ENCODE measurements at regions not wholly inside any gene's neighbourhood (a gene's known extent, or its start where the extent isn't known, plus 50 kb on each side); places are given as distances from the start of the nearest gene placed in this dataset.
"Not testable (repeated sequence)": the region's sequence is repeated elsewhere in the genome, so short reads cannot be mapped to it uniquely, and the experiment has no call there.

DNA sequence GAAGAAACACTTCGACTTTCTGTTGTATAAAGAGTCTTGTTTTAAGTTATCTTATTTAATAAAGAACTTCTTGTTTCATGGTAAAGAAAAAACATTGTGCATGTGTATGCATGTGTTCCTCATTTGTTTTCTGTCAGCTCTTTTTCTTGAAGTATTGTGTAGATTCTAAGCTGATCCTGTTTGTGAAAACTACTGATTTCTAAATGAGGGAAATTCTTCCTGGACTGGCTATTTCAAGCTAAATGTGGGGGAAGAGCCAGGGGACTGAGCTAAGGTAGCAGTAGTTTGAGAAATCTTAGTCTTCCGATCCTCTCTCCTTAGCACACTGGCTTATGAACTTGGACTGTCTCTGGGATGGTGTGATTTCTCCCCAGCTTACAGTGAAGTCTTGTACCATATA lies 56.4 kb upstream of the RBMS1 start:
- no peak for DNase-seq (ENCODE audit: low spot score)

DNA sequence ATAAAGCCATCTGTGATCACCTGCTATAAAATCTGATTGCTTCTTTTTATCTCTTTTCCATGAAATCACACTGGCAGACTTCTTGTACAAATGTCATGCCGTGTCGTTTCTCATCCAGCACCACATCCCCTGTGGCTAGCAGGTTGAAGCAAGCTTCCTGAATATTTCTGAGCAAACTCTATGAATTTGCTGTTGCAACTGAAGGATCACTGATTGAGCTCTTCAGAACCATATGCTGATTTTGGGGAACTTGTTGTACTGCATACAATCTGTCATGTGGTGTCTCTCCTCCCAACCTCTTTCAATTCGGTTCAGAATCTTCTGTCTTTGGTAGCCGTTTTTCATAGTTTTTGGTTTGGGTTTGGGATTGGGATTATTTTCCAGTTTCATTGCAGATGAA lies 57.7 kb upstream of the RBMS1 start:
- DNase-seq (ENCODE audit: low spot score): no peak

DNA sequence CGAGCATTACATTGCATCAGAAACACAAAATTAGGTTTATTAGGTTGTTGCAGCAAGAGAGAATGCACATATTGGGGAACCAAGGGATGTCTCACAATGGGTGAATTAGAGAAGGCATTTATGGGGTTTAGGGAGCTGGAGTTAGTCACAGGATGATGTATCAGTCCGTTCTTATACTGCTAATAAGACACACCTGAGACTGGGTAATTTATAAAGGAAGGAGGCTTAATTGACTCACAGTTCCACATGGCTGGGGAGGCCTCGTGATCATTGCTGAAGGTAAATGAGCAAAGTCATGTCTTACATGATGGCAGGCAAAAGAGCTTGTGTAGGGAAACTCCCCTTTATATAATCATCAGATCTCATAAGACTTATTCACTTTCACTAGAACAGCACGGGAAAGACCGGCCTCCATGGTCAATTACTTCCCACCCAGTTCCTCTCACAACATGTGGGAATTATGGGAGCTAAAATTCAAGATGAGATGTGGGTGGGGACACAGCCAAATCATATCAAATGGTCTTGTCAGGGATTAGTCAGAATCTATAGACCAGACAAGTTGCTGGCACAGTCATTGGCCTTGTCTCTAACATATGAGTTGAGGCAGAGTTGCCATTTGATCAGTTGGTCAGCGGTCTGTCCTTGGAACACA lies 61.9 kb upstream of the RBMS1 start:
- DNase-seq (ENCODE audit: low spot score): no peak

DNA sequence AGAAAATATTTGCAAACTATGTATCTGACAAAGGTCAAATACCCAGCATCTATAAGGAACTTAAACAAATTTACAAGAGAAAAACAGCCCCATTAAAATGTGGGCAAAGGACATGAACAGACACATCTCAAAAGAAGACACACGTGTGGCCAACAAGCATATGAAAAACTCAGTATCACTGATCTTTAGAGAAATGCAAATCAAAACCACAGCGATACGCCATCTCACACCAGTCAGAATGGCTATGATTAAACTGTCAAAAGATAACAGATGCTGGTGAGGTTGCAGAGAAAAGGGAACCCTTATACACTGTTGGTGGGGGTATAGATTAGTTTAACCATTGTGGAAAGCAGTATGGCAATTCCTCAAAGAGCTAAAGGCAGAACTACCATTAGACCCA lies 64.3 kb upstream of the RBMS1 start:
- DNase-seq (ENCODE audit: low spot score): no peak

DNA sequence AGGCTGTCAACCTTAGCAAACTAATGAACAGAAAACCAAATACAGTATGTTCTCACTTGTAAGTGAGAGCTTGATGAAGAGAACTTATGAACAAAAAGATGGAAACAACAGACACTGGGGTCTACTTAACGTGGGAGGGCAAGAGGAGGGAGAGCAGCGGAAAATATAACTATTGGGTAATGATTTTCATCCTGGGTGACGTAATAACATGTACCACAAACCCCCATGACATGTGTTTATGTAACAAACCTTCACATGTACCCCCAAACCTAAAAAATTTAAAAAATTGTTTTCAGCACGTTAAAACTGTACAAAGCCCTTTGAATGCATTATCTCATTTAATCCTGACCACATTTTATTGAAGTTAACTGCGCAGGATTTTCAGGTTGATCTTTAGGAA lies 64.9 kb upstream of the RBMS1 start:
- no peak for DNase-seq (ENCODE audit: low spot score)

DNA sequence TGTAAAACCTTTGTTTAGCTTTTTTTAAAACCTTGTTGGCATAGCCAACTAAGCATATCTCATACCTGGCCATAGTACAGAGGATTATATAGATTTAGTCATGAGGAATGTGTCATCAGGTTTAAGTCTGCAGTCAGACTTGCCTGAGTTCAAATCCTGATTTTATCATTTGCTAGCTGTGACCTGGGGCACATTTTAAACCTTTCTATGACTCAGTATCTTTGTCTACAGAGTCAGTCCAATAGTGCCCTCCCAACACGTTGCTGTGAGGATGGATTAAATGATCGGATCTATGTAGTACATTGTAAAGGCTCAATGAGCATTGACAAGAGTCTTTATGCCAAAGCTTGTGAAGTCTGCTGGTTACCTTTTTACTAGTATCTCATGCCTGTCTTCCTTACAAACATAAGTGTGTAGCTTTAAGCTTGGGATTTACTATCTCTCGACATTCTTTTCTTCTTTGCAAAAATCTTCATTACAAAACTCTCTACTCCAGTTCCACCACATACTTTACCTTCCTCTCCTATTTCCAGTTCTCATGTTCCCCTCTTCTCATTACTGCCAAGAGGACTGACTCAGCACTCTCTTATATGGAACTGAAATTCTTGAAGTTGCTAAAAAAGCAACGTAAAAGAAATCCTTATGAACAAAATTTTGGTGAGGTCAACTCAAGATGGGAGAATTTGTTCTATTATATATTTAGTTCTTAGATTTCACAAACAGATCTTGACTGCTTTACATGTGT lies 68.1 kb upstream of the RBMS1 start:
- DNase-seq (ENCODE audit: low spot score): no peak

DNA sequence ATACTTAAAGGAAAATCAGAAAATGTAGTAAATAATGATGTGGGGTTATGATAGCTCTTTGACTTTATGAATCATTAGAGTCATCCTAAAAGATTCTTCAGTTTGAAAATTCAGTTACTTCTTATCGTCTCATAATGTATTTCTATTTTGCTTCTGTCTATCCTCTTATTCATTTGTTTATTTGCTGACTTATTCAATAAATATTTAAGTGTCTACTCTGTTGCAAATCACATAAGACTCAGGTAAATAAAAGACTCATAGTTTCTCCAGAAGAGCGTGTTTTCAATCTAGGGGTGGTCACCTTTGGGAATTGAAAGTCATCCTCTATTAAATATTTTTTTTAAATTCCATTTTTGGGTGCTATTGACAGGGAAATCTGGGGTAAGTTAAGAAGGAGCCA lies 69.1 kb upstream of the RBMS1 start:
- DNase-seq (ENCODE audit: low spot score): no peak

DNA sequence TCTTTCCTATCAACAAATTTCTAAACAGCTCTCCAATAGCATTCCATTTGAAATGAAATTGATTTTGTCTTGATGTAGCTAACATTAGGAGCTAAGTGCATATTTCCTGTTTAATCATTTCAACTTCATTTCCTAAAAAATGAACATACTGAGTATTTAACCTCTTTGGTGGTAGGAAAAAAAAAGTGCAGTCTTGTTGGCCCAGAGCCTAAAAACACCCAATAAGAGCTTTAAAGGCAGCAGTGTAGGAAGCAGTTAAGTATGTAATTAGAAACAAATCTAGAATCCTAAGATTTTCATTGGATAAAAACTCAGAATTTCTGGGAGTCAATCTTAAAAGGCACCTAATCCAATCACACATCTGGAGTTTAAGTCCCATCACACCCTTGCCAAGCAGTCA lies 71.0 kb upstream of the RBMS1 start:
- DNase-seq (ENCODE audit: low spot score): no peak

DNA sequence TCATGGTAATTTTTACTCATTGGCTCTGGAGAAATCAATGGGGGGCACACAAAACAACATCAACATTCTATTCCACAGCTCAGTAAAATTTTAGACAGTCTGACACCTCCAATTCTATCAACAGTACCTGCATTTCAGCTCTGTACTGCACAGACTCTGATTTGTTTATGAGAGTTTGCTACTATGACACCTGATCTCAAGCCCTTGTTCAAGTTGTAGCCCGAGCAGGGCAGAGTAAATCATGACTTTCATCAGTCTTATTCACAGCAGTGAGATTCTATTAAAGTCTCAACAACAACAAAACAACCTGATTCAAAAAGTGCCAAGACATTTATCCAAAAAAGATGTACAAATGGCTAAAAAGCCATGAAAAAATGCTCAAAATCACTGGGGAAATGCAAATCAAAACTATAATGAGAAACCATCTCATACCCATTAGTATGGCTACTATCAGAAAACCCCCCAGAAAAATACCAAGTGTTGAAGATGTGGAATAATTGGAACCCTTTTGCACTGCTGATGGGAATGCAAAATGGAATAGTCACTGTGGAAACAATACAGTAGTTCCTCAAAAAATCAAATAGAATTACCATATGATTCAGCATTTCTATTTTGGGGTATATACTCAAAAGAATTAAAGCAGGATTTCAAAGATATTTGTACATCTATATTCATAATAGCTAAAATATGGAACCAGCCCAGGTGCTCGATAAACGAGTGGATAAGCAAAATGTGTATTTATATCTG lies 71.7 kb upstream of the RBMS1 start:
- DNase-seq (ENCODE audit: low spot score): no peak

DNA sequence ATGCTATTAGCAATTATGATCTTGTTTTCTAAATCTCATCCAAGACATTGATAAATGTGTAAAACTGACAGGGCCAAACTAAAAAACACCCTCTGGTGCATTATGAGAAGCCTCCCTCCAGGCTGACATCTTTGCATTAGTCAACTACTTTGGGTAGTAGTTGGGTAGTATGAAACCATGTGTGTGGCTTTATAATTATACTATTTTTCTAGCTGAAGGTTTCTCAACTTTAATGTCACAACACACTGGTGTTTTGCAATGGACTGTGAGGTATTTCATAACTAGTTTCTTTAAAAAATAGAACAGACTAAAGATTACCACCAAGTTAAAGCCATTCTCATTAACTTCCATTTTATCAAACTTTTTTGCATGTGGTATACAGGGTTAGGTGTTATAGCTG lies 73.1 kb upstream of the RBMS1 start:
- DNase-seq (ENCODE audit: low spot score): no peak

DNA sequence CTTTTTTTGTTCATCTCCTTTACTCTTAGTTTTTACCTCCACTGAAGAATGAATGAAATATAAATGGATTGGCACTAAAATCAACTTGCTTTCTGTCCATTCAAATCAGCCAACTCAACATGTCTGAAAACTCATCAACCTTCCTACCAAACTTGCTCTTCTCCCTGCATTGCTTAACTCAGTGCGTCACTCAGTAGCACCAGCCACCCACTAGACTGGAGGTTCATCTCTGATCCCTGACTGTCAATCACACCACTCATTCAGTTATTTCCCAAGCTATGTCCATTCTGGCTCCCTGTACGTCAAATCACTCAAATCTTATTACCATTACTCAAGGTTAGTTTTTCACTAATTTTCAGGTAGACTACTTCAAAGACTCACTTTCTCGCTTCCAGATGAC lies 75.2 kb upstream of the RBMS1 start:
- no peak for DNase-seq (ENCODE audit: low spot score)

DNA sequence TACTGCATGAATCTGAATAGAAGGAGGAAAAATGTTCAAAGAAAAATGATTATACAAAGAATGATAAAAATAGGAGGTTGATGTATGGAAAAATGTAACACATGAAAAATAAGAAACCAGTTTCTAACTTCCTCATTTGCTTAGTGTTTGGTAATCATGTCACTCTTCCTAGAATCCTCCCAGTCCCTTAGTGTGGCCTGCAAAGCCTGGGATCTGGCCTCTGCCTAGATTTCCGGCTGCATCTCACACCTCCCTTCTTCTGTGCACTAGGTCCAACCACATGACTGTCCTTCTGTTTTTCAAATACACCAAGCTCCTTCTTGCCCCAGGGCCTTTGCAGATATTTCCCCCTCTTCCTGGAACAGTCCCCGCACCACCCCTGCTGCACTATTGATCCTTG lies 76.8 kb upstream of the RBMS1 start:
- DNase-seq (ENCODE audit: low spot score): no peak

DNA sequence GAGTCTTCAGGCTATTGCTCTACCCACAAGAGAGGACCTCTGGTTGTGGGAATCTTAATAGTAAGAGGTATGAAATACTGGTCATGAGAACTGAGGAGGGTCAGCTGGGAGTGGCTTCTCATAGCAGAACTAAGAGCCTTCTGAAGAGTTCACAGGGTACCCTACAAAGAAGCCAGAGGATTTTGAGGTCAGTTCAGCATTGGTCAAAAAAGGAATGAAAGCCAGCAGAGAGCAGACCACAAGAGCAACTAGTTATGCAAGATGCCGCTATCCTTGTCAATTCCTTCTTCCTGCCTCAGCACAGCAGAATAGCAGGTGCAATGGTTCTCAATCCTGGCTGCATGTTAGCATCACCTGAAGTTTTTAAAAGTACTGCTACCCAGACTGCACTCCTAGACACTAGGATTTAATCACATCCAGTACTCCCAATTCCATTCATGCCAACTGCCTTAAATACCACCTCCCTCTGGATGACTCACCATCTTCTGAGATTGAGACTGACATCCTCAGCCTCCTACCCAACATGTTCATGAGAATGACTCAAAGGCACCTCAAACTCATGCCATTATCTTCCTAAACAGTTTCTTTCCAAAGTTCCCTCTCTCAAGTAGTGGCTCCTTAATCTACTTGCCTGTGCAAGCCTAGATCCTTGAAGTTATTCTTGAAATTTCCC lies 81.0 kb upstream of the RBMS1 start:
- no peak for DNase-seq (ENCODE audit: low spot score)

DNA sequence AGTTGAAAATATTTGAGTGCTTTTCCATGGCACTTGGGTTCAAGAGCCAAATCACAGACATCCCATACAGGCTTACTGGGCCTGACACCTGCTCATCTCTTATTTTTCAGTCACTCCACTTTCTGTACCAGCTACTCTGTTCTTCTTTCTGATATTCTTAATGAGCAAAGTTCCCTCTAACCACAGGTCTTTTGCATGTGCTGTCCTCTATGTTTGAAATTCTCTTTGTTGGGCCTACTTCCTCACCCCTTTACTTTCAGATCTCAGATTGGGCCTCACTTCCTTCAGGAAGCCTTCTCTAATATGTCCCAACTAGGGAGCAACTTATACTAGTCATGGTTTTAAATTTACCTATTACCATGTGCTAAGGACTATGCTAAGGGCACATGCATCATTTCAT lies 81.8 kb upstream of the RBMS1 start:
- DNase-seq (ENCODE audit: low spot score): no peak

DNA sequence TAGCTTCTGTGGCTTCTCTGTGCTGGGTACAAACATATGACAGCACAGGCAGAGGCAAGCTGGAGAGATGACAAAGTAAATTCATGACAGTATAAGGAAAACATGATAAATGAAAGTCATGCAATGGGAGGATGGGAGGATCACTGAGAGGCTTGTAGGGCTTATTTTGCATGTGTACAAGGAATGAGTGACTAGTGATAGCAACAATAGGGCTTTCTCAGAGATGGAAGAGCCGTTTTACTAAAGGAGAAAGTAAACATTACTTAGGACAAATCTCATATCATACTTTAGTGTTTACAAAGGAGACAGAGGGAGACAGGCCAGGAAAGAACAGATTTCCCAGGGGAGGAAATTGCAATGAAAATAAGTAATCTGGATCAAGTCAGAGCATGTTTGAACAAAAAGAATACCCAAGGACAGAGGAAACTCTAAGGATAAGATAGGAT lies 82.5 kb upstream of the RBMS1 start:
- no peak for DNase-seq (ENCODE audit: low spot score)

DNA sequence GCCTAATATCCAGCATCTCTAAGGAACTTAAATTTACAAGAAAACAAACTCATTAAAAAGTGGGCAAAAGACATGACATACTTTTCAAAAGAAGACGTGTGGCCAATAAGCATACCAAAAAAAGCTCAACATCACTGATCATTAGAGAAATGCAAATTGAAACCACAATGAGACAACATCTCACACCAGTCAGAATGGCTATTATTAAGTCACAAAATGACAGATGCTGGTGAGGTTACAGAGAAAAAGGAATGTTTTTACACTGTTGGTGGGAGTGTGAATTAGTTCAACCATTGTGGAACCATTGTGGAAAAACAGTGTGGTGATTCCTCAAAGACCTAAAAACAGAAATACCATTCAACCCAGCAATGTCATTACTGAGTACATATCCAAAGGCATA lies 83.5 kb upstream of the RBMS1 start:
- not testable (repeated sequence) for DNase-seq (ENCODE audit: low spot score)

DNA sequence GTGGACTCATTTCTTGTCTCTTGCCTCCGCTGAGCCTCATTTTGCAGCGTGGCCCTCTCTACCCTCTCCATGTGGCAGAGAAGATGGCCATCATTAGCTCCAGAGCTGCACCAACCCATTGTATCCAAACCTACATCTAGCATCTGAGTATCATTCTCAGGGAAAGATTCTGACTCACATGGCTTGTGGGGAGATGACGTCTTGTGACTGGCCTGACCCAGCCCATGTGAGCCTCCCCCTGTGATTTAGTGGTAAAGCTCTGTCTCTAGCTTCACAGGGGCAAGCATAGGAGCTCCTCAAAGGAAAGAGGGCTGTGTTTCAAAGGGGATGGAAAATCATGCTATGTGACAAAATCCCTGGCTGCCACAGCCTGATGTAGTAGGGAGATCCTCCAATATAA lies 87.4 kb upstream of the RBMS1 start:
- DNase-seq (ENCODE audit: low spot score): no peak

DNA sequence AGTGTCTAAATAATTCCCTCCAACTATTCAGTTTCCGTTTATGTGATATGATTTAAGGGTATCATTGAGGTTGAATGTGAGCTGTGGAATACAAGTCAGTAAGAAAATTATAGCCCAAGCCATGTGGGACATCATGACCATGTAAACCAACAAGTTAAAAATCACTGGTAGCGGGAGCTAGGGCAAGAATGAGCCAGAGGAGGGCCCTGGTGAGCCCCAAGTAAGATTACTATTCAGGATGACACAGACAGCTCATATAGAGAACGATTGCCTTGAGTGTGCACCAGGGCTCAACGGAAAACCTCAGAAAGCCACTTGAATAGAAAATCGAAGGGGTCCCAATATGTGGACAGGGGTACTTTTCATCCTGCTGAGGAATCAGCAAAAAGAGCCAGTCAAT lies 87.8 kb upstream of the RBMS1 start:
- no peak for DNase-seq (ENCODE audit: low spot score)

DNA sequence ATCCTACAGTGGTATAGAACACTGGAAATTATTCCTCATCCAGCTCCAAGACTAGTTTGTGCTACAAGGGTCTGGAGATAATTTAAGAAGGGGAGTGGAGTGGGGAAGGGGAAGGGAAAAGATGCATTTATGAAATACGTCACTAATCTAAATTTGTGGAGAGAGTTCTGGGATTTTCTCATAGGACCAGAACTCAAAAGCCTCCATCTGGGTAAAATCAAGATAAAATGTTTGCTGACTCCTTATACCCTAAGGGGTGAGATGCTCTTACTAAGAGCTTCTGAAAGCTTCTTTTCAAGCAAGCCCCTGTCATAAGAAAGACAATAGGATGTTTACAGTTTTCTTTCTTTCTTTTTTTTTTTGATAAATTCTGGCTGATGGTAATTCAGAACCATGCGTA lies 88.5 kb upstream of the RBMS1 start:
- DNase-seq (ENCODE audit: low spot score): no peak

DNA sequence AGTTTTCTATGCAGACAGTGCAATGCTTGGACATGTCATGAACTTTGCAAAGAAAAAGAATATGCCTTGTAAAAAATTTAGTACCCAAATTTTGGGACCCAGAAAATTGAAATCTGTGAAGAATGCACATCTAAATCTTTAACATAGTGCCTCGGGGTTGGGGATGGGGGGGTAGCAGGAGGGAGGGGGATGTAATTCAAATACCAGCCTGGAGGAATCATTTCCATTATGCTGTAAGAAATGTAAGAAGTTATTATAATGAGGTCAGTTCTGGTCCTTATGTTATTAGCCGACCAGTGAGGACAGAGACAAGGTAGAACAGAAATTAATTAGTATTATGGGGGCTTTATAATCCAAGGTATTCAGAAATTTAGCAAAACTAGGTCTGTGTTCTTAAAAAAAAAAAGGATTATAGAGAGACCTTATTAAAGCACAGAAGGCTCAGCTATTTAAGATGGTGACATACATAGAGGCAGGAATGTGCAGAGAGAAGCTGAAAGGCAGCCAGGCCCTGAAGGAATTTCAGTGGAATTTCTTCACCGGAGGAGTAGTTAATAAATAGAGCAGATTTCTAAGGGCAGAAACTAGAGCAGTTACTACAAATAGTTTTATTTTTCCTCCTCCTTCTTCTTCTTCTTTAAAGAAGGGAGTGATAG lies 89.0 kb upstream of the RBMS1 start:
- DNase-seq (ENCODE audit: low spot score): no peak

DNA sequence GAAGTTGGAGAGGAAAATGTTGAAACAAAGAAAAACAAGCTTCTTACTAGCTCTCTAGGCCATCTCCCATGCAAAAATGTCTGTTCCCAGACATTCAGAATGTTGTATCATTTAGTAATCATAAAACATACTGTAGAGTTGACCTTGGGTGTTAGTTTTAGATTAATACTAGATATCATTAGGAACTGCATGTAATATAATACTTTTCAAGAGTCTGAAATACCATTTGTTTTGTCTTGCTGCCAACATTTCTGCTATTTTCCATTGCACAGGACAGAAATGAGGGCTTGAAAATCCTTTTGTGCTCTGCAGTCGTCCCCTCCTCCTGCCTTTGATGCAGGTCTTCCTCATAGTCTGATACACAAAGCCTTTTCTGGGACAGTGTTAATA lies 89.5 kb upstream of the RBMS1 start:
- no peak for DNase-seq (ENCODE audit: low spot score)

All from SK-N-DZ (cell line).